ENCODE measurements at regions not wholly inside any gene's neighbourhood (a gene's known extent, or its start where the extent isn't known, plus 50 kb on each side); places are given as distances from the start of the nearest gene placed in this dataset.

- H3K9me3 ChIP-seq (ENCODE audit: control insufficient read depth, insufficient read depth, low read length) = no peaks in the 10 kb centered on the region
- H3K4me1 ChIP-seq (ENCODE audit: control insufficient read depth, insufficient read depth, low read length) = peaks cover 3% of the 10 kb centered on the region
- H3K36me3 ChIP-seq (ENCODE audit: control insufficient read depth, insufficient read depth, low read length) = no peaks in the 10 kb centered on the region
- H3K27me3 ChIP-seq (ENCODE audit: control insufficient read depth, insufficient read depth, low read length) = no peaks in the 10 kb centered on the region
- no peak overlapping the region for H3K9ac ChIP-seq (ENCODE audit: low read depth, low read length)
- H3K4me3 ChIP-seq (ENCODE audit: low read depth, low read length) = no peak overlapping the region
Measured at GRCh38 chr7:131224996-131225395, 102.7 kb upstream of the MKLN1 start.

- Histone ChIP-seq H3K9ac (ENCODE audit: low read depth, low read length) (no peak overlapping the region), H3K4me3 (ENCODE audit: low read depth, low read length) (no peak overlapping the region)
Measured at GRCh38 chr7:131225619-131226513, 101.8 kb upstream of the MKLN1 start.

GRCh38 chr7:131226514-131226865 is 101.2 kb upstream of the MKLN1 start:
- Histone ChIP-seq H3K9ac (ENCODE audit: low read depth, low read length) (no peak overlapping the region), H3K9me3 (ENCODE audit: control insufficient read depth, insufficient read depth, low read length) (no peaks in the 10 kb centered on the region), H3K4me3 (ENCODE audit: low read depth, low read length) (no peak overlapping the region), H3K4me1 (ENCODE audit: control insufficient read depth, insufficient read depth, low read length) (no peaks in the 10 kb centered on the region), H3K27me3 (ENCODE audit: control insufficient read depth, insufficient read depth, low read length) (no peaks in the 10 kb centered on the region), H3K36me3 (ENCODE audit: control insufficient read depth, insufficient read depth, low read length) (no peaks in the 10 kb centered on the region)

More at GRCh38 chr7:131225619-131226513, 101.8 kb upstream of the MKLN1 start:
- Histone ChIP-seq H3K27me3 (ENCODE audit: control insufficient read depth, insufficient read depth, low read length) (no peaks in the 10 kb centered on the region), H3K36me3 (ENCODE audit: control insufficient read depth, insufficient read depth, low read length) (no peaks in the 10 kb centered on the region), H3K9me3 (ENCODE audit: control insufficient read depth, insufficient read depth, low read length) (no peaks in the 10 kb centered on the region), H3K4me1 (ENCODE audit: control insufficient read depth, insufficient read depth, low read length) (no peaks in the 10 kb centered on the region)

GRCh38 chr7:131231381-131232220 is 96.1 kb upstream of the MKLN1 start:
- Histone ChIP-seq H3K36me3 (ENCODE audit: control insufficient read depth, insufficient read depth, low read length) (no peaks in the 10 kb centered on the region), H3K27me3 (ENCODE audit: control insufficient read depth, insufficient read depth, low read length) (no peaks in the 10 kb centered on the region), H3K4me3 (ENCODE audit: low read depth, low read length) (no peak overlapping the region), H3K4me1 (ENCODE audit: control insufficient read depth, insufficient read depth, low read length) (no peaks in the 10 kb centered on the region), H3K9ac (ENCODE audit: low read depth, low read length) (no peak overlapping the region), H3K9me3 (ENCODE audit: control insufficient read depth, insufficient read depth, low read length) (no peaks in the 10 kb centered on the region)

GRCh38 chr7:131232768-131233167 is 94.9 kb upstream of the MKLN1 start:
- H3K4me1 ChIP-seq (ENCODE audit: control insufficient read depth, insufficient read depth, low read length) = no peaks in the 10 kb centered on the region
- H3K27me3 ChIP-seq (ENCODE audit: control insufficient read depth, insufficient read depth, low read length) = no peaks in the 10 kb centered on the region
- no peak overlapping the region for H3K4me3 ChIP-seq (ENCODE audit: low read depth, low read length)
- no peak overlapping the region for H3K9ac ChIP-seq (ENCODE audit: low read depth, low read length)
- no peaks in the 10 kb centered on the region for H3K36me3 ChIP-seq (ENCODE audit: control insufficient read depth, insufficient read depth, low read length)
- H3K9me3 ChIP-seq (ENCODE audit: control insufficient read depth, insufficient read depth, low read length) = no peaks in the 10 kb centered on the region

GRCh38 chr7:131233193-131233592 is 94.5 kb upstream of the MKLN1 start:
- no peak overlapping the region for H3K9ac ChIP-seq (ENCODE audit: low read depth, low read length)
- H3K9me3 ChIP-seq (ENCODE audit: control insufficient read depth, insufficient read depth, low read length) = no peaks in the 10 kb centered on the region
- H3K4me1 ChIP-seq (ENCODE audit: control insufficient read depth, insufficient read depth, low read length) = no peaks in the 10 kb centered on the region
- H3K27me3 ChIP-seq (ENCODE audit: control insufficient read depth, insufficient read depth, low read length) = no peaks in the 10 kb centered on the region
- no peak overlapping the region for H3K4me3 ChIP-seq (ENCODE audit: low read depth, low read length)
- no peaks in the 10 kb centered on the region for H3K36me3 ChIP-seq (ENCODE audit: control insufficient read depth, insufficient read depth, low read length)

- Histone ChIP-seq H3K36me3 (ENCODE audit: control insufficient read depth, insufficient read depth, low read length) (no peaks in the 10 kb centered on the region), H3K4me1 (ENCODE audit: control insufficient read depth, insufficient read depth, low read length) (no peaks in the 10 kb centered on the region), H3K4me3 (ENCODE audit: low read depth, low read length) (no peak overlapping the region), H3K9ac (ENCODE audit: low read depth, low read length) (no peak overlapping the region), H3K27me3 (ENCODE audit: control insufficient read depth, insufficient read depth, low read length) (no peaks in the 10 kb centered on the region), H3K9me3 (ENCODE audit: control insufficient read depth, insufficient read depth, low read length) (no peaks in the 10 kb centered on the region)
Measured at GRCh38 chr7:131234719-131235488, 92.8 kb upstream of the MKLN1 start.

GRCh38 chr7:131235489-131236317 is 92.0 kb upstream of the MKLN1 start:
- Histone ChIP-seq H3K27me3 (ENCODE audit: control insufficient read depth, insufficient read depth, low read length) (no peaks in the 10 kb centered on the region), H3K9ac (ENCODE audit: low read depth, low read length) (no peak overlapping the region), H3K36me3 (ENCODE audit: control insufficient read depth, insufficient read depth, low read length) (no peaks in the 10 kb centered on the region), H3K4me1 (ENCODE audit: control insufficient read depth, insufficient read depth, low read length) (no peaks in the 10 kb centered on the region), H3K4me3 (ENCODE audit: low read depth, low read length) (no peak overlapping the region), H3K9me3 (ENCODE audit: control insufficient read depth, insufficient read depth, low read length) (no peaks in the 10 kb centered on the region)

- no peak overlapping the region for H3K9ac ChIP-seq (ENCODE audit: low read depth, low read length)
- H3K9me3 ChIP-seq (ENCODE audit: control insufficient read depth, insufficient read depth, low read length) = no peaks in the 10 kb centered on the region
- H3K27me3 ChIP-seq (ENCODE audit: control insufficient read depth, insufficient read depth, low read length) = no peaks in the 10 kb centered on the region
- no peaks in the 10 kb centered on the region for H3K4me1 ChIP-seq (ENCODE audit: control insufficient read depth, insufficient read depth, low read length)
- no peaks in the 10 kb centered on the region for H3K36me3 ChIP-seq (ENCODE audit: control insufficient read depth, insufficient read depth, low read length)
- no peak overlapping the region for H3K4me3 ChIP-seq (ENCODE audit: low read depth, low read length)
Measured at GRCh38 chr7:131236318-131236672, 91.4 kb upstream of the MKLN1 start.

- no peaks in the 10 kb centered on the region for H3K4me1 ChIP-seq (ENCODE audit: control insufficient read depth, insufficient read depth, low read length)
- no peaks in the 10 kb centered on the region for H3K36me3 ChIP-seq (ENCODE audit: control insufficient read depth, insufficient read depth, low read length)
- no peak overlapping the region for H3K9ac ChIP-seq (ENCODE audit: low read depth, low read length)
Measured at GRCh38 chr7:131238347-131238931, 89.2 kb upstream of the MKLN1 start.

GRCh38 chr7:131241386-131241785 is 86.3 kb upstream of the MKLN1 start:
- H3K9ac ChIP-seq (ENCODE audit: low read depth, low read length) = no peak overlapping the region
- H3K36me3 ChIP-seq (ENCODE audit: control insufficient read depth, insufficient read depth, low read length) = no peaks in the 10 kb centered on the region
- no peaks in the 10 kb centered on the region for H3K27me3 ChIP-seq (ENCODE audit: control insufficient read depth, insufficient read depth, low read length)
- no peaks in the 10 kb centered on the region for H3K9me3 ChIP-seq (ENCODE audit: control insufficient read depth, insufficient read depth, low read length)
- H3K4me1 ChIP-seq (ENCODE audit: control insufficient read depth, insufficient read depth, low read length) = no peaks in the 10 kb centered on the region
- H3K4me3 ChIP-seq (ENCODE audit: low read depth, low read length) = no peak overlapping the region

More at GRCh38 chr7:131238347-131238931, 89.2 kb upstream of the MKLN1 start:
- no peaks in the 10 kb centered on the region for H3K27me3 ChIP-seq (ENCODE audit: control insufficient read depth, insufficient read depth, low read length)
- no peaks in the 10 kb centered on the region for H3K9me3 ChIP-seq (ENCODE audit: control insufficient read depth, insufficient read depth, low read length)
- H3K4me3 ChIP-seq (ENCODE audit: low read depth, low read length) = no peak overlapping the region

Data from iPS-15b (cell line).